ENCODE measurements at regions not wholly inside any gene's neighbourhood (a gene's known extent, or its start where the extent isn't known, plus 50 kb on each side); places are given as distances from the start of the nearest gene placed in this dataset.

GRCh38 chr5:57700072-57700471, 217.5 kb upstream of the ACTBL2 start:
- TF ChIP-seq CTCF (conservative IDR thresholded peaks at IDR 0.05; ENCODE audit: low read depth, low read length) (no peak), EZH2phosphoT487 (IDR thresholded peaks at IDR 0.05; ENCODE audit: borderline replicate concordance, low read length) (no peak)

Data from PC-3 (cell line).